K562 (cell line): ENCODE measurements at regions not wholly inside any gene's neighbourhood (a gene's known extent, or its start where the extent isn't known, plus 50 kb on each side); places are given as distances from the start of the nearest gene placed in this dataset.

ENCODE experiments used
- ATAC-seq: fragments of 200-7000 bp; cut with Tn5 transposase; 3 replicates; pipeline ENCODE4 v1.9.1; 2020; ENCODE audit warnings: moderate library complexity
- BruUV-seq: library from RNA; stranded (reverse); fragments of 400-500 nt; replicated peaks from 2 replicates; lab custom pipeline; 2021; lab: Mats Ljungman, UMichigan
- CTCF ChIA-PET: fragments of 300-600 bp; formaldehyde crosslinking; extraction: SDS; loops from one replicate; lab custom pipeline; 2021; ENCODE audit warnings: low intra/inter-chr PET ratio; lab: Yijun Ruan, JAX
- POLR2A ChIA-PET: fragments of 300-600, 350-650 bp; sonication (Branson Sonifier 250); formaldehyde crosslinking; extraction: SDS; loops from one replicate; lab custom pipeline; 2021; ENCODE audit warnings: antibody characterized with exemption, inconsistent platforms; lab: Yijun Ruan, JAX
- DNase-seq, 4 experiments: peaks; one replicate each; pipeline versions ENCODE4 v3.0.0 to v3.0.0-alpha.2; 2011 to 2018; ENCODE audit warnings: low spot score in 3 of 4, mixed read lengths in 3 of 4; ENCODE audit errors: extremely low read depth in 1 of 4
- FAIRE-seq: peaks from 2 replicates; lab custom pipeline; 2011; peaks lifted over from hg19 to GRCh38; lab: Jason Lieb, UNC
- H2AFZ ChIP-seq: 2 replicates; pipeline ENCODE4 v1.6.0; 2011; ENCODE audit warnings: low read depth, low read length, control low read depth, inconsistent platforms
- H3K27ac ChIP-seq: fragments of 200-600 bp; 3 replicates; pipeline ENCODE4 v1.8.0; 2011; ENCODE audit warnings: low read depth, mild to moderate bottlenecking, control low read depth, inconsistent platforms, low read length, moderate library complexity, mixed read lengths; ENCODE audit errors: extremely low read depth
- H3K27me3 ChIP-seq, 2 experiments: fragments of 300-600 bp in 1 of 2; 2 replicates in 1 of 2; 3 replicates in 1 of 2; pipeline versions ENCODE4 v1.6.0 to v1.8.0; 2011; ENCODE audit warnings: inconsistent platforms in 2 of 2, low read length in 2 of 2, mild to moderate bottlenecking in 1 of 2, mixed read lengths in 1 of 2, moderate library complexity in 1 of 2; ENCODE audit not compliant: control insufficient read depth in 2 of 2, insufficient read depth in 2 of 2
- H3K36me3 ChIP-seq: fragments of 300-600 bp; 3 replicates; pipeline ENCODE4 v1.8.0; 2011; ENCODE audit warnings: mild to moderate bottlenecking, low read length, inconsistent platforms; ENCODE audit not compliant: control insufficient read depth, insufficient read depth
- H3K4me1 ChIP-seq, 2 experiments: fragments of 200-600 bp in 1 of 2; replicated peaks in 1 of 2; 2 replicates in 1 of 2; 3 replicates in 1 of 2; pipeline versions ENCODE4 v1.5.1 to v1.8.0; 2011; ENCODE audit warnings: inconsistent platforms in 2 of 2, low read length in 2 of 2, mild to moderate bottlenecking in 1 of 2, mixed read lengths in 1 of 2, moderate library complexity in 1 of 2; ENCODE audit not compliant: control insufficient read depth in 2 of 2, insufficient read depth in 2 of 2
- H3K4me2 ChIP-seq: 2 replicates; pipeline ENCODE4 v1.6.1; 2011; ENCODE audit warnings: low read length, control low read depth, inconsistent platforms, mixed read lengths; ENCODE audit not compliant: insufficient read depth
- H3K4me3 ChIP-seq: fragments of 200-600 bp; sonication (generic), shearing (Covaris generic); 2 replicates; pipeline ENCODE4 v1.5.1; 2016; ENCODE audit warnings: control low read depth, inconsistent platforms
- H3K79me2 ChIP-seq: fragments of 200-600 bp; 3 replicates; pipeline ENCODE4 v1.8.0; 2011; ENCODE audit warnings: low read length, inconsistent platforms; ENCODE audit not compliant: control insufficient read depth, insufficient read depth
- H3K9ac ChIP-seq, 2 experiments: 2 replicates each; pipeline versions ENCODE4 v1.6.0 to v1.6.1; 2011; ENCODE audit warnings: low read depth in 2 of 2, low read length in 2 of 2, control low read depth in 1 of 2, inconsistent platforms in 1 of 2, mild to moderate bottlenecking in 1 of 2, mixed read lengths in 1 of 2; ENCODE audit not compliant: insufficient read depth in 1 of 2
- H3K9me1 ChIP-seq: one replicate; pipeline ENCODE4 v1.6.0; 2011; ENCODE audit warnings: inconsistent platforms, mild to moderate bottlenecking, low read length, moderate library complexity; ENCODE audit not compliant: control insufficient read depth, insufficient read depth
- H3K9me3 ChIP-seq: replicated peaks from 2 replicates; pipeline ENCODE4 v1.5.1; 2011; ENCODE audit warnings: low read depth, low read length, inconsistent platforms; ENCODE audit not compliant: control insufficient read depth, insufficient read depth
- H4K20me1 ChIP-seq: replicated peaks from 2 replicates; pipeline ENCODE4 v1.6.1; 2011; ENCODE audit warnings: low read length, inconsistent platforms, mixed read lengths; ENCODE audit not compliant: control insufficient read depth, insufficient read depth
- KDM1A ChIP-seq, 2 experiments: fragments of 450-650 bp; IDR thresholded peaks; 2 replicates each; pipeline ENCODE4 v1.6.1; 2016; ENCODE audit warnings: mild to moderate bottlenecking in 2 of 2
- MEF2A ChIP-seq: IDR thresholded peaks from 2 replicates; pipeline ENCODE4 v1.6.1; 2011; ENCODE audit warnings: low read depth, mild to moderate bottlenecking, low read length, moderate library complexity; ENCODE audit not compliant: control insufficient read depth
- NFIC ChIP-seq: fragments of 450-650 bp; IDR thresholded peaks from 2 replicates; pipeline ENCODE4 v1.6.1; 2017; ENCODE audit warnings: mild to moderate bottlenecking, inconsistent platforms
- SP2 ChIP-seq: IDR thresholded peaks from 2 replicates; pipeline ENCODE4 v1.6.1; 2011; ENCODE audit warnings: mild to moderate bottlenecking, low read depth, low read length, moderate library complexity; ENCODE audit not compliant: poor library complexity, severe bottlenecking; ENCODE audit errors: extremely low read depth
- TAF1 ChIP-seq: IDR thresholded peaks from 2 replicates; pipeline ENCODE4 v1.6.1; 2011; ENCODE audit warnings: mild to moderate bottlenecking, low read length, moderate library complexity; ENCODE audit not compliant: insufficient read depth, control insufficient read depth, severe bottlenecking; ENCODE audit errors: extremely low read depth
- TCF3 ChIP-seq: sonication (generic); formaldehyde crosslinking; IDR thresholded peaks from 2 replicates; pipeline ENCODE4 v1.4.0; 2020; ENCODE audit warnings: mild to moderate bottlenecking, missing genetic modification reagents
- USF2 ChIP-seq: sonication (generic); formaldehyde crosslinking; IDR thresholded peaks from 2 replicates; pipeline ENCODE4 v1.5.0; 2020; ENCODE audit warnings: missing genetic modification reagents
- ZBTB11 ChIP-seq, 3 experiments: fragments of 200-800 bp in 1 of 3; fragments of 250-450 bp in 1 of 3; fragments of 450-650 bp in 1 of 3; sonication (Bioruptor Pico) in 1 of 3; sonication (Bioruptor generic) in 1 of 3; formaldehyde crosslinking in 1 of 3; IDR thresholded peaks; 2 replicates each; pipeline versions ENCODE4 v1.6.1 to v1.8.0; 2016 to 2022; ENCODE audit warnings: mild to moderate bottlenecking in 2 of 3, missing genetic modification characterization in 2 of 3, missing compliant biosample characterization in 1 of 3, moderate library complexity in 1 of 3
- ZNF431 ChIP-seq: sonication (generic); formaldehyde crosslinking; IDR thresholded peaks from 2 replicates; pipeline ENCODE4 v1.8.0; 2022; ENCODE audit warnings: mild to moderate bottlenecking, missing genetic modification reagents
- WGBS: fragments of 100-300 bp; shearing (Covaris generic); methylation state at CpG from one replicate; pipeline ENCODE4 v1.1.6; 2016; ENCODE audit warnings: low coverage, mixed read lengths; ENCODE audit not compliant: insufficient coverage; ENCODE audit errors: missing lambda C conversion rate; 5-methylcytosine and 5-hydroxymethylcytosine counted together
- in situ Hi-C: fragments of 300-500 bp; cut with MboI; formaldehyde crosslinking; loops from 4 replicates; pipeline ENCODE4 v1.15.0; 2018; ENCODE audit warnings: inconsistent platforms, mixed read lengths
- intact Hi-C: fragments of 100-400 bp; cut with micrococcal nuclease; formaldehyde crosslinking; loops from 2 replicates; pipeline ENCODE4 v1.14.2; 2022

- no TSS peak for BruUV-seq
- H3K27ac ChIP-seq, result no peak overlapping the region
- no peak for FAIRE-seq
- WGBS, result 6% methylated on average over 2 of the region's 2 CpGs
- H3K9me1 ChIP-seq, result no peaks in the 10 kb centered on the region
- intact Hi-C loops (no loop called here), in situ Hi-C loops (no loop called here)
- H3K4me3 ChIP-seq, result no peak overlapping the region
- H3K4me2 ChIP-seq, result no peak overlapping the region
- H3K9ac ChIP-seq, result no peak overlapping the region
- no peaks in the 10 kb centered on the region for H3K79me2 ChIP-seq
- no peaks in the 10 kb centered on the region for H4K20me1 ChIP-seq
- ChIA-PET POLR2A (no interaction called here), CTCF (no interaction called here)
- no peaks in the 10 kb centered on the region; a peak in 1 of 5 replicates for H3K4me1 ChIP-seq
- H3K27me3 ChIP-seq, result peaks cover 2 to 5% of the 10 kb centered on the region in 2 experiments; a peak in 2 of 5 replicates
- no peak overlapping the region for H2AFZ ChIP-seq
- ATAC-seq, result peak; percentile 34; the same call in 1 of the 3 replicates
- no peaks in the 10 kb centered on the region for H3K36me3 ChIP-seq
- H3K9me3 ChIP-seq, result no peaks in the 10 kb centered on the region
- peak in 1 of 4 experiments; percentile 13 for DNase-seq
- TF ChIP-seq TAF1 (no peak), KDM1A (IDR thresholded peaks at IDR 0.05) (peak; percentile 81 to 84), USF2 (CRISPR knock-in tag) (no peak), MEF2A (no peak), ZNF431 (CRISPR knock-in tag) (no peak), TCF3 (CRISPR knock-in tag) (peak; percentile 47), SP2 (no peak), ZBTB11 (CRISPR knock-in tag; IDR thresholded peaks at IDR 0.05) (no peak), NFIC (0 out of 2 replicates have a peak, but pooled peaks have one; percentile 11)
These were observed 354.6 kb downstream of the RAD51AP2 start for GRCh38 chr2:17163638-17164037.
